ENCODE measurements at regions not wholly inside any gene's neighbourhood (a gene's known extent, or its start where the extent isn't known, plus 50 kb on each side); places are given as distances from the start of the nearest gene placed in this dataset.

DNA sequence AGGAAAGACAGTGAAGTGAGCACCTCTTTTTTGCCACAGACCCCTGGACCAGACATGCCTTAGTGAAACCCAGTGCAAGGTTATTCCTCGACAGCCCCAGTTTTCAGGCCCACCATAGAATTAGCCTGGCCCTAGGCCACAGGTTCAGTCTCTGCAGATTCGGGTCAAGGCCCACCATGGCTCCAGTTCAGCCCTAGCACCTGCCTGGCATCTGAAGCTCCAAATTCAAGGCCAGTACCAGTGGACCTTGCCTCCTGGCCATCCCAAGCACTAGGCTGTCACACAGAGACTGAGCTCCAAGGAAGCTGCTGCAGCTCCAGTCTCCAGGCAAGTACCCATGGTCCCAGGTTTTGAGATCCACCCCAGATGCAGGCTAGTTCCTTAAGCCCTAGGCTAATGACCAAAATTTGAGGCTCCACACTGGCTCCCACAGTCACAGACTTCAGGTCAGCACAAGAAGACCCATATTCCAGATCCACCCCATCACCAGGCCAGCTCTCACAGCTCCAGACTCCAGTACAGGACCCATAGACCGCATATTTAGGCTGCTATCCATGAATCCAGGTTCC, 877.5 kb upstream of the ADGRB3 start:
- ChIA-PET POLR2A (no interaction called here), CTCF (no interaction called here)
- DNase-seq (ENCODE audit: low read depth in 1 of 2, low spot score in 1 of 2) (no peak), FAIRE-seq (no peak), ATAC-seq (no peak)
- no peak overlapping the region for H3K27ac ChIP-seq
- no peaks in the 10 kb centered on the region for H3K9me3 ChIP-seq
- WGBS (ENCODE audit: missing lambda C conversion rate): 17% methylated on average over 3 of the region's 3 CpGs
- no peak overlapping the region for H3K4me2 ChIP-seq
- no peaks in the 10 kb centered on the region for H3K4me1 ChIP-seq
- no peak overlapping the region for H3K4me3 ChIP-seq
- TF ChIP-seq HOXB13 (CRISPR knock-in tag; IDR thresholded peaks at IDR 0.05; ENCODE audit: low read depth): no peak
- TF ChIP-seq CEBPB (IDR thresholded peaks at IDR 0.05): no peak
- TF ChIP-seq PHF8 (IDR thresholded peaks at IDR 0.05; ENCODE audit: borderline replicate concordance, low read depth): no peak
- no peak for TF ChIP-seq MAX (IDR thresholded peaks at IDR 0.05)
- no peak for TF ChIP-seq E2F6 (IDR thresholded peaks at IDR 0.05; ENCODE audit: borderline replicate concordance, low read depth)
- no peak for TF ChIP-seq FOXS1 (CRISPR knock-in tag; IDR thresholded peaks at IDR 0.05)

- Histone ChIP-seq H3K9me3 (no peaks in the 10 kb centered on the region), H3K4me2 (no peak overlapping the region), H3K4me3 (no peak overlapping the region), H3K27ac (no peak overlapping the region), H3K4me1 (no peaks in the 10 kb centered on the region)
- no peak for ATAC-seq
- ChIA-PET CTCF (no interaction called here), POLR2A (no interaction called here)
- WGBS (ENCODE audit: missing lambda C conversion rate): 7% methylated on average over 1 of the region's 1 CpG
- TF ChIP-seq BHLHE40 (IDR thresholded peaks at IDR 0.05; ENCODE audit: low read depth, low read length): no peak
- no peak for TF ChIP-seq JUN (IDR thresholded peaks at IDR 0.05)
- no peak for TF ChIP-seq CHD4 (IDR thresholded peaks at IDR 0.05; ENCODE audit: borderline replicate concordance)
- no peak for TF ChIP-seq KDM5A (IDR thresholded peaks at IDR 0.05)
- DNase-seq (ENCODE audit: low read depth in 1 of 2, low spot score in 1 of 2): no peak
- FAIRE-seq: no peak
These were observed 886.6 kb upstream of the ADGRB3 start for GRCh38 chr6:67748521-67748920.

- no peaks in the 10 kb centered on the region for H3K9me3 ChIP-seq
- no peaks in the 10 kb centered on the region for H3K4me1 ChIP-seq
- TF ChIP-seq, protein P1, sequence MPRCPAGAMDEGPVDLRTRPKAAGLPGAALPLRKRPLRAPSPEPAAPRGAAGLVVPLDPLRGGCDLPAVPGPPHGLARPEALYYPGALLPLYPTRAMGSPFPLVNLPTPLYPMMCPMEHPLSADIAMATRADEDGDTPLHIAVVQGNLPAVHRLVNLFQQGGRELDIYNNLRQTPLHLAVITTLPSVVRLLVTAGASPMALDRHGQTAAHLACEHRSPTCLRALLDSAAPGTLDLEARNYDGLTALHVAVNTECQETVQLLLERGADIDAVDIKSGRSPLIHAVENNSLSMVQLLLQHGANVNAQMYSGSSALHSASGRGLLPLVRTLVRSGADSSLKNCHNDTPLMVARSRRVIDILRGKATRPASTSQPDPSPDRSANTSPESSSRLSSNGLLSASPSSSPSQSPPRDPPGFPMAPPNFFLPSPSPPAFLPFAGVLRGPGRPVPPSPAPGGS (IDR thresholded peaks at IDR 0.05): no peak
- TF ChIP-seq FOXS1 (CRISPR knock-in tag; IDR thresholded peaks at IDR 0.05) (no peak), TP53 (CRISPR knock-in tag; IDR thresholded peaks at IDR 0.05) (no peak), MYC (IDR thresholded peaks at IDR 0.05; ENCODE audit: borderline replicate concordance, low read length) (no peak), ATOH8 (CRISPR knock-in tag; IDR thresholded peaks at IDR 0.05; ENCODE audit: low read depth) (no peak), RFX5 (IDR thresholded peaks at IDR 0.05) (no peak), EHF (CRISPR knock-in tag; IDR thresholded peaks at IDR 0.05) (no peak), NPAS2 (CRISPR knock-in tag; IDR thresholded peaks at IDR 0.05; ENCODE audit: borderline replicate concordance) (no peak), PHF8 (IDR thresholded peaks at IDR 0.05; ENCODE audit: borderline replicate concordance, low read depth) (no peak), JUN (IDR thresholded peaks at IDR 0.05) (no peak), CBX2 (IDR thresholded peaks at IDR 0.05; ENCODE audit: borderline replicate concordance, low read depth) (no peak), MAX (IDR thresholded peaks at IDR 0.05) (no peak)
- TF ChIP-seq, protein P2, sequence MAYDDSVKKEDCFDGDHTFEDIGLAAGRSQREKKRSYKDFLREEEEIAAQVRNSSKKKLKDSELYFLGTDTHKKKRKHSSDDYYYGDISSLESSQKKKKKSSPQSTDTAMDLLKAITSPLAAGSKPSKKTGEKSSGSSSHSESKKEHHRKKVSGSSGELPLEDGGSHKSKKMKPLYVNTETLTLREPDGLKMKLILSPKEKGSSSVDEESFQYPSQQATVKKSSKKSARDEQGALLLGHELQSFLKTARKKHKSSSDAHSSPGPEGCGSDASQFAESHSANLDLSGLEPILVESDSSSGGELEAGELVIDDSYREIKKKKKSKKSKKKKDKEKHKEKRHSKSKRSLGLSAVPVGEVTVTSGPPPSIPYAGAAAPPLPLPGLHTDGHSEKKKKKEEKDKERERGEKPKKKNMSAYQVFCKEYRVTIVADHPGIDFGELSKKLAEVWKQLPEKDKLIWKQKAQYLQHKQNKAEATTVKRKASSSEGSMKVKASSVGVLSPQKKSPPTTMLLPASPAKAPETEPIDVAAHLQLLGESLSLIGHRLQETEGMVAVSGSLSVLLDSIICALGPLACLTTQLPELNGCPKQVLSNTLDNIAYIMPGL (CRISPR knock-in tag; IDR thresholded peaks at IDR 0.05; ENCODE audit: borderline replicate concordance): no peak
- FAIRE-seq (no peak), ATAC-seq (no peak), DNase-seq (ENCODE audit: low read depth in 1 of 2, low spot score in 1 of 2) (no peak)
- H3K4me2 ChIP-seq: no peak overlapping the region
- H3K4me3 ChIP-seq: no peak overlapping the region
- ChIA-PET CTCF (no interaction called here), POLR2A (no interaction called here)
- H3K27ac ChIP-seq: no peak overlapping the region
These were observed 898.3 kb upstream of the ADGRB3 start for GRCh38 chr6:67736816-67737215.

Measured in A549 (cell line).